ENCODE measurements at regions not wholly inside any gene's neighbourhood (a gene's known extent, or its start where the extent isn't known, plus 50 kb on each side); places are given as distances from the start of the nearest gene placed in this dataset.
A peak's percentile ranks its signal among the peaks of the same experiment; 100 is the strongest.
"Not testable (repeated sequence)": the region's sequence is repeated elsewhere in the genome, so short reads cannot be mapped to it uniquely, and the experiment has no call there.

DNA sequence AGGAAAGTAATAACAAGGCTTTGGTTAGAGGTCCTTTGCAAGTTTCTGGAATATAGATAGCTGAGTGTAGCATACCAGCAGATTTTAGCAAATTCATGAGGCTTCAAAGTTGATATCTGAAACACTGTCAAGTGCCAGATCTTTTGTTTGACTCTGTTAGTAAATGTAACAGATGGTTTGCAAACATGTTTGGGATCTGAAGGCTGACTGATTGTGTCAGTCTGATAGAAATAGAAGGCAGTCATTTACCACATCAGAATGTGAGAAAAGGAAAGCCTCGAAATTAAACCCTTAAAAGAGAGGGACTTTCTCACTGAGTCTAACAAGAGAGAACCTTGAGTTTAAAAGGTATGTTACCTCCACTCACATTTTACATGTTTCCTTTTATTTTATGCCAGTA lies 371.5 kb downstream of the KIF2B start:
- Histone ChIP-seq H3K9ac (ENCODE audit: low read length) (no peak overlapping the region), H2AFZ (ENCODE audit: low read depth, low read length) (no peak overlapping the region), H3K36me3 (ENCODE audit: insufficient read depth, low read length) (no peaks in the 10 kb centered on the region), H3K9me2 (ENCODE audit: insufficient read depth, low read length) (no peaks in the 10 kb centered on the region), H3F3A (ENCODE audit: insufficient read depth, low read length, poor library complexity, severe bottlenecking) (no peaks in the 10 kb centered on the region), H3K4me3 (ENCODE audit: low read length) (no peak overlapping the region), H3K27ac (ENCODE audit: low read length) (no peak overlapping the region), H3K9me3 (ENCODE audit: low read length) (no peaks in the 10 kb centered on the region), H4K20me1 (ENCODE audit: insufficient read depth) (no peaks in the 10 kb centered on the region), H3K79me2 (replicated peaks; ENCODE audit: insufficient read depth, low read length) (no peaks in the 10 kb centered on the region), H3K27me3 (ENCODE audit: insufficient read depth, low read depth, low read length) (no peaks in the 10 kb centered on the region), H3K4me2 (ENCODE audit: low read length) (no peak overlapping the region)
- peak; percentile 42 for TF ChIP-seq EP300 (conservative IDR thresholded peaks at IDR 0.05; ENCODE audit: poor library complexity, severe bottlenecking)
- no peak for TF ChIP-seq RAD21 (conservative IDR thresholded peaks at IDR 0.05)
- TF ChIP-seq SMC3 (conservative IDR thresholded peaks at IDR 0.05; ENCODE audit: poor library complexity), result no peak
- TF ChIP-seq, protein P1, sequence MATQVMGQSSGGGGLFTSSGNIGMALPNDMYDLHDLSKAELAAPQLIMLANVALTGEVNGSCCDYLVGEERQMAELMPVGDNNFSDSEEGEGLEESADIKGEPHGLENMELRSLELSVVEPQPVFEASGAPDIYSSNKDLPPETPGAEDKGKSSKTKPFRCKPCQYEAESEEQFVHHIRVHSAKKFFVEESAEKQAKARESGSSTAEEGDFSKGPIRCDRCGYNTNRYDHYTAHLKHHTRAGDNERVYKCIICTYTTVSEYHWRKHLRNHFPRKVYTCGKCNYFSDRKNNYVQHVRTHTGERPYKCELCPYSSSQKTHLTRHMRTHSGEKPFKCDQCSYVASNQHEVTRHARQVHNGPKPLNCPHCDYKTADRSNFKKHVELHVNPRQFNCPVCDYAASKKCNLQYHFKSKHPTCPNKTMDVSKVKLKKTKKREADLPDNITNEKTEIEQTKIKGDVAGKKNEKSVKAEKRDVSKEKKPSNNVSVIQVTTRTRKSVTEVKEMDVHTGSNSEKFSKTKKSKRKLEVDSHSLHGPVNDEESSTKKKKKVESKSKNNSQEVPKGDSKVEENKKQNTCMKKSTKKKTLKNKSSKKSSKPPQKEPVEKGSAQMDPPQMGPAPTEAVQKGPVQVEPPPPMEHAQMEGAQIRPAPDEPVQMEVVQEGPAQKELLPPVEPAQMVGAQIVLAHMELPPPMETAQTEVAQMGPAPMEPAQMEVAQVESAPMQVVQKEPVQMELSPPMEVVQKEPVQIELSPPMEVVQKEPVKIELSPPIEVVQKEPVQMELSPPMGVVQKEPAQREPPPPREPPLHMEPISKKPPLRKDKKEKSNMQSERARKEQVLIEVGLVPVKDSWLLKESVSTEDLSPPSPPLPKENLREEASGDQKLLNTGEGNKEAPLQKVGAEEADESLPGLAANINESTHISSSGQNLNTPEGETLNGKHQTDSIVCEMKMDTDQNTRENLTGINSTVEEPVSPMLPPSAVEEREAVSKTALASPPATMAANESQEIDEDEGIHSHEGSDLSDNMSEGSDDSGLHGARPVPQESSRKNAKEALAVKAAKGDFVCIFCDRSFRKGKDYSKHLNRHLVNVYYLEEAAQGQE (IDR thresholded peaks at IDR 0.05; ENCODE audit: borderline replicate concordance), result no peak
- peak; percentile 63 for TF ChIP-seq POLR2AphosphoS5 (IDR thresholded peaks at IDR 0.05)
- no peak for TF ChIP-seq EZH2 (IDR thresholded peaks at IDR 0.05; ENCODE audit: borderline replicate concordance, insufficient read depth, low read length, poor library complexity, severe bottlenecking)

DNA sequence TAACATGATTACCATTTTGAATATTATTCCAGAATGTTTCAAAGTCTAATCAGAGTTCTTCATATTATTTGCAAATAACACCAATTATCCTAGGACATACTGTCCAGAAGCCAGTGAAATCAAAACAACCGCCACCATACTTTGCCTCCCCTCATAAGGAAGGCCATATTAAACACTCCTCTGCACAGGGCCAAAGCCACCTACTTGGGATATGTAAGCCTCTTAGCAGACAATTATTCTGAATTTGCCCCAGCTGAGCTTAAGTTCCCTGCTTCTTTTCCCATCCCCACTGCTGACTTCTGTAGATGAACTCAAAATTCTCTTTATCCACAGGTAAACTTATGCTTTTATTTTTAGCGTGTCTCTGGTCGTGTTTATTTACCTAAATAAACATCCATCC lies 374.0 kb downstream of the KIF2B start:
- H3K36me3 ChIP-seq (ENCODE audit: insufficient read depth, low read length), result no peaks in the 10 kb centered on the region
- H3K9ac ChIP-seq (ENCODE audit: low read length), result no peak overlapping the region
- no peak overlapping the region for H3K4me2 ChIP-seq (ENCODE audit: low read length)
- H3K27ac ChIP-seq (ENCODE audit: low read length), result no peak overlapping the region
- TF ChIP-seq RAD21 (conservative IDR thresholded peaks at IDR 0.05) (no peak), POLR2AphosphoS5 (IDR thresholded peaks at IDR 0.05) (no peak), MXI1 (conservative IDR thresholded peaks at IDR 0.05; ENCODE audit: poor library complexity, severe bottlenecking) (no peak)
- TF ChIP-seq, protein P2, sequence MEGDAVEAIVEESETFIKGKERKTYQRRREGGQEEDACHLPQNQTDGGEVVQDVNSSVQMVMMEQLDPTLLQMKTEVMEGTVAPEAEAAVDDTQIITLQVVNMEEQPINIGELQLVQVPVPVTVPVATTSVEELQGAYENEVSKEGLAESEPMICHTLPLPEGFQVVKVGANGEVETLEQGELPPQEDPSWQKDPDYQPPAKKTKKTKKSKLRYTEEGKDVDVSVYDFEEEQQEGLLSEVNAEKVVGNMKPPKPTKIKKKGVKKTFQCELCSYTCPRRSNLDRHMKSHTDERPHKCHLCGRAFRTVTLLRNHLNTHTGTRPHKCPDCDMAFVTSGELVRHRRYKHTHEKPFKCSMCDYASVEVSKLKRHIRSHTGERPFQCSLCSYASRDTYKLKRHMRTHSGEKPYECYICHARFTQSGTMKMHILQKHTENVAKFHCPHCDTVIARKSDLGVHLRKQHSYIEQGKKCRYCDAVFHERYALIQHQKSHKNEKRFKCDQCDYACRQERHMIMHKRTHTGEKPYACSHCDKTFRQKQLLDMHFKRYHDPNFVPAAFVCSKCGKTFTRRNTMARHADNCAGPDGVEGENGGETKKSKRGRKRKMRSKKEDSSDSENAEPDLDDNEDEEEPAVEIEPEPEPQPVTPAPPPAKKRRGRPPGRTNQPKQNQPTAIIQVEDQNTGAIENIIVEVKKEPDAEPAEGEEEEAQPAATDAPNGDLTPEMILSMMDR (IDR thresholded peaks at IDR 0.05; ENCODE audit: poor library complexity, severe bottlenecking), result no peak
- TF ChIP-seq, protein P1 (IDR thresholded peaks at IDR 0.05; ENCODE audit: borderline replicate concordance), result no peak
- H3K79me2 ChIP-seq (replicated peaks; ENCODE audit: insufficient read depth, low read length), result no peaks in the 10 kb centered on the region
- H3K9me2 ChIP-seq (ENCODE audit: insufficient read depth, low read length), result no peaks in the 10 kb centered on the region
- no peaks in the 10 kb centered on the region for H3K27me3 ChIP-seq (ENCODE audit: insufficient read depth, low read depth, low read length)
- no peaks in the 10 kb centered on the region for H4K20me1 ChIP-seq (ENCODE audit: insufficient read depth)
- no peaks in the 10 kb centered on the region for H3F3A ChIP-seq (ENCODE audit: insufficient read depth, low read length, poor library complexity, severe bottlenecking)
- H2AFZ ChIP-seq (ENCODE audit: low read depth, low read length), result no peak overlapping the region
- H3K4me3 ChIP-seq (ENCODE audit: low read length), result no peak overlapping the region
- no peaks in the 10 kb centered on the region for H3K9me3 ChIP-seq (ENCODE audit: low read length)

DNA sequence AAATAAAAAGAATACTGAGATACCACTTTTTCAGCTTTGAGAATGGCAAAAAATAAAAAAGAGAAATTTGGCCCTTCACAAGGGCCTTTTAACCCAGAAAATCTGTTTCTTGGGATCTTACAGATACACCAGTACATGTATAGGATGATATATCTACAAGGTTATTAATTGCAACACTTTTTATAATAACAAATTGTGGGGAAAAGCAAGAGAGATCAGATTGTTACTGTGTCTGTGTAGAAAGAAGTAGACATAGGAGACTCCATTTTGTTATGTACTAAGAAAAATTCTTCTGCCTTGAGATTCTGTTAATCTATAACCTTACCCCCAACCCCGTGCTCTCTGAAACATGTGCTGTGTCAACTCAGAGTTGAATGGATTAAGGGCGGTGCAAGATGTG lies 378.7 kb downstream of the KIF2B start:
- not testable (repeated sequence) for H3F3A ChIP-seq (ENCODE audit: insufficient read depth, low read length, poor library complexity, severe bottlenecking); H4K20me1 ChIP-seq (ENCODE audit: insufficient read depth); H3K9me2 ChIP-seq (ENCODE audit: insufficient read depth, low read length); H3K4me3 ChIP-seq (ENCODE audit: low read length); H3K9ac ChIP-seq (ENCODE audit: low read length); H2AFZ ChIP-seq (ENCODE audit: low read depth, low read length); H3K27ac ChIP-seq (ENCODE audit: low read length); H3K9me3 ChIP-seq (ENCODE audit: low read length); H3K4me2 ChIP-seq (ENCODE audit: low read length); H3K79me2 ChIP-seq (replicated peaks; ENCODE audit: insufficient read depth, low read length); H3K36me3 ChIP-seq (ENCODE audit: insufficient read depth, low read length); H3K27me3 ChIP-seq (ENCODE audit: insufficient read depth, low read depth, low read length)
